ENCODE measurements at regions not wholly inside any gene's neighbourhood (a gene's known extent, or its start where the extent isn't known, plus 50 kb on each side); places are given as distances from the start of the nearest gene placed in this dataset.

DNA sequence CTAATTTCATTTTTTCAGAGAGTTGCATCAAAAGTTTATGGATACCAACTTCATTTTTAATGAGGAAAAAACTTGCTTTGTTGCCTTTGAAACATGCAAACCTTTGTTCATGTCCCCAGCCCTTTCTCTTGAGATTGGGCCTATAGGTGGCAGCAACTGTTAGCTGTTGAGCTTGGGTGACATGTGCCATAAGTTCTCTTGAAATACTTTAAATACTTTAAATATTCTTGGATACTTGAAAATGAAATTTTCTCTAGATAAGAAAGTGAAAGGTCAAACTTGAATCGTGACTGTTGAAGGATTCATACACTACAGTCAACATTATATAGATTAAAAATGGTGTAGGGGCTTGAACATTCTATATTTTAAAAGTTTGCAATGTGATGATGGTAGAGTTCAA, 294.9 kb downstream of the NDFIP2 start:
- H3K23ac ChIP-seq (ENCODE audit: low read depth, low read length, poor library complexity) = no peak overlapping the region
- H3K4me3 ChIP-seq (ENCODE audit: low read length in 2 of 2) = no peak overlapping the region
- no peaks in the 10 kb centered on the region for H3K27me3 ChIP-seq (ENCODE audit: control insufficient read depth in 3 of 3, insufficient read depth in 3 of 3, low read depth in 1 of 3, low read length in 3 of 3)
- no peak overlapping the region for H3K18ac ChIP-seq (ENCODE audit: low read length)
- WGBS, 2 donors (ENCODE audit: extremely low coverage in 2 of 2, insufficient read length in 2 of 2, insufficient replicate concordance in 1 of 2) = no CpG with 5 or more reads among the region's 1 CpG
- no peaks in the 10 kb centered on the region for H3K36me3 ChIP-seq (replicated peaks in 1 of 2; ENCODE audit: control insufficient read depth in 2 of 2, insufficient read depth in 2 of 2, low read length in 2 of 2)
- no peak overlapping the region for H2BK120ac ChIP-seq (ENCODE audit: low read depth, low read length)
- no peak overlapping the region for H3K9ac ChIP-seq (ENCODE audit: low read depth, low read length, poor library complexity)
- H3K4me1 ChIP-seq (ENCODE audit: control insufficient read depth in 2 of 2, insufficient read depth in 1 of 2, low read depth in 1 of 2, low read length in 2 of 2) = peaks cover 5 to 20% of the 10 kb centered on the region in 2 donors
- no peak overlapping the region for H4K91ac ChIP-seq (ENCODE audit: low read depth, low read length, poor library complexity)
- peak overlapping the region; percentile 87 for H2AFZ ChIP-seq (ENCODE audit: low read length)
- peaks cover under 1 to 11% of the 10 kb centered on the region in 2 donors for H3K9me3 ChIP-seq (replicated peaks in 1 of 2; ENCODE audit: control insufficient read depth in 2 of 2, insufficient read depth in 1 of 2, low read depth in 1 of 2, low read length in 2 of 2)
- H3K4ac ChIP-seq (ENCODE audit: low read length) = no peak overlapping the region
- no peak overlapping the region for H2AK5ac ChIP-seq (ENCODE audit: low read depth, low read length)
- no peak overlapping the region for H4K8ac ChIP-seq (ENCODE audit: low read depth, low read length)
- no peak overlapping the region for H3K27ac ChIP-seq (replicated peaks; ENCODE audit: low read length)
- no peak overlapping the region for H2BK12ac ChIP-seq (ENCODE audit: low read length)
- H2BK5ac ChIP-seq (ENCODE audit: low read length) = no peak overlapping the region
- no peak overlapping the region for H3K14ac ChIP-seq (ENCODE audit: low read length)
- H3K79me1 ChIP-seq (ENCODE audit: low read depth, low read length) = no peaks in the 10 kb centered on the region
- H2BK15ac ChIP-seq (ENCODE audit: low read length) = no peak overlapping the region
- no peak overlapping the region for H3K4me2 ChIP-seq (ENCODE audit: insufficient read depth, low read length, poor library complexity, severe bottlenecking)
- peak; percentile 40 for DNase-seq (ENCODE audit: low spot score)

DNA sequence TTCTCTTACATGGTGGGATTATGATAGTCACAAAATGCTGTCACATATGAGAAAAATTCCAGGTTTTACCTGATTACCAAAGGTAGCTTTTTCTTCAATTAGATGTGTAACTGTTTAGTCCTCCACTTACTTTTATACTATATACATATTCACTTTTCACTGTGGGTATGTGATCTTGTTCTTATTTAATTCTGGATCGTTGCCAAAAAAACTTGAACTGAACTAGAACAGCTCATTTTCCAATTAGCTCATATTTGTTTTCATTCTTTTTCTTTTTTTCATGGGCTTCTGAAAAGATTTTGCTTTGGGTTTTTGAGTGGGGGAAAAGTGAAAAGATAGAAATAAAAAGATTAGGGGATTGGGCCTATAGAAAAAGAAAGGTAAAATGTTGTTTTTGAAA, 291.9 kb downstream of the NDFIP2 start:
- H3K18ac ChIP-seq (ENCODE audit: low read length) = no peak overlapping the region
- H3K4me2 ChIP-seq (ENCODE audit: insufficient read depth, low read length, poor library complexity, severe bottlenecking) = no peak overlapping the region
- H3K23ac ChIP-seq (ENCODE audit: low read depth, low read length, poor library complexity) = no peak overlapping the region
- H3K36me3 ChIP-seq (replicated peaks in 1 of 2; ENCODE audit: control insufficient read depth in 2 of 2, insufficient read depth in 2 of 2, low read length in 2 of 2) = no peaks in the 10 kb centered on the region
- H4K8ac ChIP-seq (ENCODE audit: low read depth, low read length) = no peak overlapping the region
- H2BK5ac ChIP-seq (ENCODE audit: low read length) = no peak overlapping the region
- no peak overlapping the region for H2BK12ac ChIP-seq (ENCODE audit: low read length)
- H3K9me3 ChIP-seq (replicated peaks in 1 of 2; ENCODE audit: control insufficient read depth in 2 of 2, insufficient read depth in 1 of 2, low read depth in 1 of 2, low read length in 2 of 2) = peaks cover 2 to 12% of the 10 kb centered on the region in 2 donors
- no peak overlapping the region for H3K4me3 ChIP-seq (ENCODE audit: low read length in 2 of 2)
- no peak overlapping the region for H3K9ac ChIP-seq (ENCODE audit: low read depth, low read length, poor library complexity)
- H2AFZ ChIP-seq (ENCODE audit: low read length) = no peak overlapping the region
- H3K4me1 ChIP-seq (ENCODE audit: control insufficient read depth in 2 of 2, insufficient read depth in 1 of 2, low read depth in 1 of 2, low read length in 2 of 2) = peaks cover 0 to 15% of the 10 kb centered on the region in 2 donors
- H3K27ac ChIP-seq (replicated peaks; ENCODE audit: low read length) = no peak overlapping the region
- H2BK120ac ChIP-seq (ENCODE audit: low read depth, low read length) = no peak overlapping the region
- no CpG with 5 or more reads among the region's 1 CpG for WGBS, 2 donors (ENCODE audit: extremely low coverage in 2 of 2, insufficient read length in 2 of 2, insufficient replicate concordance in 1 of 2)
- no peak overlapping the region for H3K4ac ChIP-seq (ENCODE audit: low read length)
- no peak overlapping the region for H4K91ac ChIP-seq (ENCODE audit: low read depth, low read length, poor library complexity)
- no peaks in the 10 kb centered on the region for H3K79me1 ChIP-seq (ENCODE audit: low read depth, low read length)
- H3K14ac ChIP-seq (ENCODE audit: low read length) = no peak overlapping the region
- DNase-seq (ENCODE audit: low spot score) = no peak
- no peak overlapping the region for H2BK15ac ChIP-seq (ENCODE audit: low read length)
- no peak overlapping the region for H2AK5ac ChIP-seq (ENCODE audit: low read depth, low read length)
- no peaks in the 10 kb centered on the region for H3K27me3 ChIP-seq (ENCODE audit: control insufficient read depth in 3 of 3, insufficient read depth in 3 of 3, low read depth in 1 of 3, low read length in 3 of 3)

DNA sequence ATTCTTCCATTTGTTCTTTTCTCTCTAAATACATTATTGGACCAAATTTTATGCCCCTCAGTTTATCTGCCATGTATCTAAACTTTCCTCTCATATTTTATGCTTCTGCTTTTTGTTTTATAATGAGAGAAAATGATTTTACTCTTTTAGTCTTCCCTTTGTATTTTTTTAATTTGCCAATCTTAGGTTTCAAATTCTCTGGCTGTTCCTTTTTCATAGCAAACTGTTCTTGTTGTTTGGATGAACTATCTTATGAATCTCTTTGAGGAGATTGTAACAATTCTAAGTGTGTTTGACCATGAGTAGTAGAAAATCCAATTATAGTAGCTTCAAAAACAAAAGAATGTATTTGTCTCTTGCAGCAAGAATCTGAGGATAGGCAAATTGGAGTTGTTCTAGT, 290.5 kb downstream of the NDFIP2 start:
- H3K27ac ChIP-seq (replicated peaks; ENCODE audit: low read length) = no peak overlapping the region
- no peak overlapping the region for H2BK12ac ChIP-seq (ENCODE audit: low read length)
- no peak overlapping the region for H3K23ac ChIP-seq (ENCODE audit: low read depth, low read length, poor library complexity)
- no peaks in the 10 kb centered on the region for H3K79me1 ChIP-seq (ENCODE audit: low read depth, low read length)
- no peaks in the 10 kb centered on the region for H3K27me3 ChIP-seq (ENCODE audit: control insufficient read depth in 3 of 3, insufficient read depth in 3 of 3, low read depth in 1 of 3, low read length in 3 of 3)
- H3K4me1 ChIP-seq (ENCODE audit: control insufficient read depth in 2 of 2, insufficient read depth in 1 of 2, low read depth in 1 of 2, low read length in 2 of 2) = peaks cover 0 to 12% of the 10 kb centered on the region in 2 donors
- no peak for DNase-seq (ENCODE audit: low spot score)
- H2AK5ac ChIP-seq (ENCODE audit: low read depth, low read length) = no peak overlapping the region
- no peak overlapping the region for H3K18ac ChIP-seq (ENCODE audit: low read length)
- no peak overlapping the region for H2BK15ac ChIP-seq (ENCODE audit: low read length)
- H3K9ac ChIP-seq (ENCODE audit: low read depth, low read length, poor library complexity) = no peak overlapping the region
- H3K4ac ChIP-seq (ENCODE audit: low read length) = no peak overlapping the region
- no peak overlapping the region for H2BK120ac ChIP-seq (ENCODE audit: low read depth, low read length)
- no peak overlapping the region for H4K8ac ChIP-seq (ENCODE audit: low read depth, low read length)
- H3K4me3 ChIP-seq (ENCODE audit: low read length in 2 of 2) = no peak overlapping the region
- H2BK5ac ChIP-seq (ENCODE audit: low read length) = no peak overlapping the region
- H2AFZ ChIP-seq (ENCODE audit: low read length) = no peak overlapping the region
- no peak overlapping the region for H3K4me2 ChIP-seq (ENCODE audit: insufficient read depth, low read length, poor library complexity, severe bottlenecking)
- H3K36me3 ChIP-seq (replicated peaks in 1 of 2; ENCODE audit: control insufficient read depth in 2 of 2, insufficient read depth in 2 of 2, low read length in 2 of 2) = no peaks in the 10 kb centered on the region
- H3K9me3 ChIP-seq (replicated peaks in 1 of 2; ENCODE audit: control insufficient read depth in 2 of 2, insufficient read depth in 1 of 2, low read depth in 1 of 2, low read length in 2 of 2) = peaks cover 2 to 14% of the 10 kb centered on the region in 2 donors
- no peak overlapping the region for H4K91ac ChIP-seq (ENCODE audit: low read depth, low read length, poor library complexity)
- no peak overlapping the region for H3K14ac ChIP-seq (ENCODE audit: low read length)

DNA sequence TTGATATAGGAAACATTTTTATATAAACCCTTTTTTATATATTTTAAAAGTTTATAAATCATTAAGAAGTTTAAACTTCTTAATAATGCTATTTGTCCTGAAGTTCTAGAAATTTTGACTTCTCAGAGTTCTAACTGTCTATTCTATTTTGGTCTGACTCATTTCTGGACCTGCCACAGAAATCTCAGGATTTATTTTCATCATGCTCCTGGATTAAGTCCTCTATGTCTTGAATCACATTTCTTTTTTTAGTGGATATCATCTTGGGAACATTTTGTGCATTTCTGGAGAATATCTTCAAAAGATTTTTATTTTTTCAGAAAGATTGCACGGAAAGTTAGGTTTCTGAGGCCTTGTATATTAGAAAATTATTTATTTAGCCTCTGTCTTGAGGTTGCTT, 289.1 kb downstream of the NDFIP2 start:
- H3K18ac ChIP-seq (ENCODE audit: low read length) = no peak overlapping the region
- H3K27me3 ChIP-seq (ENCODE audit: control insufficient read depth in 3 of 3, insufficient read depth in 3 of 3, low read depth in 1 of 3, low read length in 3 of 3) = no peaks in the 10 kb centered on the region
- no peak overlapping the region for H2BK15ac ChIP-seq (ENCODE audit: low read length)
- H4K91ac ChIP-seq (ENCODE audit: low read depth, low read length, poor library complexity) = no peak overlapping the region
- no peak overlapping the region for H2BK5ac ChIP-seq (ENCODE audit: low read length)
- no peak overlapping the region for H2BK12ac ChIP-seq (ENCODE audit: low read length)
- no peaks in the 10 kb centered on the region for H3K36me3 ChIP-seq (replicated peaks in 1 of 2; ENCODE audit: control insufficient read depth in 2 of 2, insufficient read depth in 2 of 2, low read length in 2 of 2)
- no peak overlapping the region for H4K8ac ChIP-seq (ENCODE audit: low read depth, low read length)
- no peak overlapping the region for H3K9ac ChIP-seq (ENCODE audit: low read depth, low read length, poor library complexity)
- no peak overlapping the region for H2BK120ac ChIP-seq (ENCODE audit: low read depth, low read length)
- H3K4ac ChIP-seq (ENCODE audit: low read length) = no peak overlapping the region
- H3K4me3 ChIP-seq (ENCODE audit: low read length in 2 of 2) = no peak overlapping the region
- DNase-seq (ENCODE audit: low spot score) = no peak
- H3K79me1 ChIP-seq (ENCODE audit: low read depth, low read length) = no peaks in the 10 kb centered on the region
- no peak overlapping the region for H3K23ac ChIP-seq (ENCODE audit: low read depth, low read length, poor library complexity)
- WGBS, 2 donors (ENCODE audit: extremely low coverage in 2 of 2, insufficient read length in 2 of 2, insufficient replicate concordance in 1 of 2) = no CpG with 5 or more reads among the region's 1 CpG
- no peak overlapping the region for H2AK5ac ChIP-seq (ENCODE audit: low read depth, low read length)
- no peak overlapping the region for H3K27ac ChIP-seq (replicated peaks; ENCODE audit: low read length)
- H3K14ac ChIP-seq (ENCODE audit: low read length) = no peak overlapping the region
- H3K4me2 ChIP-seq (ENCODE audit: insufficient read depth, low read length, poor library complexity, severe bottlenecking) = no peak overlapping the region
- peaks cover 0 to 3% of the 10 kb centered on the region in 2 donors for H3K4me1 ChIP-seq (ENCODE audit: control insufficient read depth in 2 of 2, insufficient read depth in 1 of 2, low read depth in 1 of 2, low read length in 2 of 2)
- H2AFZ ChIP-seq (ENCODE audit: low read length) = no peak overlapping the region
- H3K9me3 ChIP-seq (replicated peaks in 1 of 2; ENCODE audit: control insufficient read depth in 2 of 2, insufficient read depth in 1 of 2, low read depth in 1 of 2, low read length in 2 of 2) = peaks cover 2 to 14% of the 10 kb centered on the region in 2 donors

Measured in neuronal stem cell (in vitro differentiated cells).